Endothelial cell of umbilical vein (primary cell): ENCODE measurements at regions not wholly inside any gene's neighbourhood (a gene's known extent, or its start where the extent isn't known, plus 50 kb on each side); places are given as distances from the start of the nearest gene placed in this dataset.

Experiments
- BruUV-seq: library from RNA; stranded (reverse); fragments of 400-500 nt; replicated peaks from 2 replicates; lab custom pipeline; 2021; lab: Mats Ljungman, UMichigan
- CTCF ChIA-PET: fragments of 300-600, 350-600 bp; sonication (Branson Sonifier 250); formaldehyde crosslinking; loops from one replicate; lab custom pipeline; 2021; ENCODE audit warnings: antibody characterized with exemption, inconsistent platforms; lab: Charles Lee
- POLR2A ChIA-PET: fragments of 300-600, 350-600 bp; sonication (Branson Sonifier 250); formaldehyde crosslinking; loops from one replicate; lab custom pipeline; 2021; ENCODE audit warnings: antibody characterized with exemption, inconsistent platforms; lab: Charles Lee
- DNase-seq: peaks from one replicate; pipeline ENCODE4 v3.0.0-alpha.2; 2011; ENCODE audit warnings: low read depth, low spot score
- FAIRE-seq: peaks from 2 replicates; lab custom pipeline; 2011; peaks lifted over from hg19 to GRCh38; lab: Jason Lieb, UNC
- H2AFZ ChIP-seq: 2 replicates; pipeline ENCODE4 v1.6.0; 2012; ENCODE audit warnings: low read depth, low read length, control low read depth, inconsistent platforms
- H3K27ac ChIP-seq: 2 replicates; pipeline ENCODE4 v1.5.1; 2011; ENCODE audit warnings: low read depth, mild to moderate bottlenecking, control low read depth, low read length, moderate library complexity; ENCODE audit not compliant: insufficient read depth
- H3K27me3 ChIP-seq, 2 experiments: 2 replicates each; pipeline versions ENCODE4 v1.6.0 to v1.6.1; 2011; ENCODE audit warnings: low read length in 2 of 2, mixed read lengths in 1 of 2; ENCODE audit not compliant: control insufficient read depth in 2 of 2, insufficient read depth in 2 of 2
- H3K36me3 ChIP-seq, 2 experiments: 2 replicates in 1 of 2; 3 replicates in 1 of 2; pipeline ENCODE4 v1.5.1; 2011; ENCODE audit warnings: low read length in 2 of 2, mild to moderate bottlenecking in 1 of 2, moderate library complexity in 1 of 2; ENCODE audit not compliant: control insufficient read depth in 2 of 2, insufficient read depth in 2 of 2; ENCODE audit errors: extremely low read depth in 1 of 2
- H3K4me1 ChIP-seq: 3 replicates; pipeline ENCODE4 v1.5.1; 2011; ENCODE audit warnings: mild to moderate bottlenecking, low read length; ENCODE audit not compliant: control insufficient read depth, insufficient read depth; ENCODE audit errors: extremely low read depth
- H3K4me2 ChIP-seq: 2 replicates; pipeline ENCODE4 v1.6.1; 2011; ENCODE audit warnings: low read length, control low read depth, mixed read lengths; ENCODE audit not compliant: insufficient read depth
- H3K4me3 ChIP-seq, 3 experiments: fragments of 200-600 bp in 1 of 3; sonication (generic), shearing (Covaris generic) in 1 of 3; replicated peaks in 1 of 3; 2 replicates each; pipeline ENCODE4 v1.5.1; 2011 to 2016; ENCODE audit warnings: control low read depth in 3 of 3, low read length in 3 of 3, mild to moderate bottlenecking in 2 of 3, inconsistent platforms in 1 of 3, low read depth in 1 of 3, moderate library complexity in 1 of 3; ENCODE audit not compliant: insufficient read depth in 1 of 3
- H3K79me2 ChIP-seq: 2 replicates; pipeline ENCODE4 v1.6.0; 2012; ENCODE audit warnings: low read length, inconsistent platforms; ENCODE audit not compliant: control insufficient read depth, insufficient read depth
- H3K9ac ChIP-seq: replicated peaks from 2 replicates; pipeline ENCODE3; 2011; ENCODE audit warnings: low read length, control low read depth; ENCODE audit not compliant: insufficient read depth; ENCODE audit errors: extremely low read depth
- H3K9me1 ChIP-seq: replicated peaks from 3 replicates; pipeline ENCODE4 v1.6.0; 2011; ENCODE audit warnings: mild to moderate bottlenecking, low read length; ENCODE audit not compliant: control insufficient read depth, insufficient read depth; ENCODE audit errors: extremely low read depth
- H3K9me3 ChIP-seq: replicated peaks from 2 replicates; pipeline ENCODE4 v1.5.1; 2012; ENCODE audit warnings: low read length, inconsistent platforms; ENCODE audit not compliant: control insufficient read depth, insufficient read depth
- H4K20me1 ChIP-seq: replicated peaks from 2 replicates; pipeline ENCODE3; 2011; ENCODE audit warnings: mild to moderate bottlenecking, low read length; ENCODE audit not compliant: control insufficient read depth, insufficient read depth; ENCODE audit errors: extremely low read depth
- CTCF ChIP-seq, 2 donors: IDR thresholded peaks; 1 replicate in 1 of 2; 2 replicates in 1 of 2; pipeline ENCODE4 v1.5.1; 2011; ENCODE audit warnings: low read length in 2 of 2, mild to moderate bottlenecking in 2 of 2, moderate library complexity in 2 of 2, control low read depth in 1 of 2, inconsistent platforms in 1 of 2, low read depth in 1 of 2; ENCODE audit not compliant: insufficient read depth in 1 of 2; ENCODE audit errors: extremely low read depth in 1 of 2
- EZH2 ChIP-seq: IDR thresholded peaks from 2 replicates; pipeline ENCODE4 v1.6.1; 2012; ENCODE audit warnings: borderline replicate concordance, low read depth, mild to moderate bottlenecking, moderate library complexity, low read length, inconsistent platforms; ENCODE audit not compliant: severe bottlenecking
- FOS ChIP-seq: IDR thresholded peaks from 2 replicates; pipeline ENCODE4 v1.6.1; 2011; ENCODE audit warnings: mild to moderate bottlenecking, low read length, moderate library complexity, borderline replicate concordance; ENCODE audit not compliant: insufficient read depth
- GATA2 ChIP-seq: IDR thresholded peaks from 2 replicates; pipeline ENCODE4 v1.7.0; 2011; ENCODE audit warnings: low read depth, mild to moderate bottlenecking, moderate library complexity, mixed read lengths, low read length; ENCODE audit not compliant: insufficient read length, insufficient read depth
- JUN ChIP-seq: IDR thresholded peaks from 2 replicates; pipeline ENCODE4 v1.6.1; 2011; ENCODE audit warnings: borderline replicate concordance, low read depth; ENCODE audit not compliant: insufficient read length, insufficient read depth
- MAX ChIP-seq: IDR thresholded peaks from 2 replicates; pipeline ENCODE4 v1.6.1; 2011; ENCODE audit not compliant: insufficient read depth, insufficient read length
- MYC ChIP-seq: IDR thresholded peaks from one replicate; pipeline ENCODE4 v1.6.1; 2011; ENCODE audit warnings: mild to moderate bottlenecking, low read depth, low read length
- POLR2A ChIP-seq: IDR thresholded peaks from 2 replicates; pipeline ENCODE4 v1.6.1; 2012; ENCODE audit warnings: low read depth, mild to moderate bottlenecking, control low read depth, low read length
- POLR2AphosphoS5 ChIP-seq: IDR thresholded peaks from 2 replicates; pipeline ENCODE4 v1.6.1; 2012; ENCODE audit warnings: low read depth, mild to moderate bottlenecking, control low read depth, low read length, moderate library complexity; ENCODE audit not compliant: insufficient read depth
- dilution Hi-C: fragments of 300-500 bp; cut with MboI; formaldehyde crosslinking; loops from one replicate; pipeline ENCODE4 v1.15.0; 2019; ENCODE audit warnings: low sequenced_read_pairs; ENCODE audit not compliant: extremely low pct_ligation_motif_present
- intact Hi-C: fragments of 100-400 bp; cut with micrococcal nuclease; formaldehyde crosslinking; loops from one replicate; pipeline ENCODE4 v1.10.0; 2022

- H3K27me3 ChIP-seq = no peaks in the 10 kb centered on the region
- no peaks in the 10 kb centered on the region for H3K79me2 ChIP-seq
- H3K4me2 ChIP-seq = no peak overlapping the region
- H3K27ac ChIP-seq = no peak overlapping the region
- BruUV-seq = no TSS peak
- no peak overlapping the region for H3K4me3 ChIP-seq
- H4K20me1 ChIP-seq = no peaks in the 10 kb centered on the region
- FAIRE-seq (no peak), DNase-seq (no peak)
- no peak overlapping the region for H2AFZ ChIP-seq
- no peaks in the 10 kb centered on the region for H3K36me3 ChIP-seq
- no peaks in the 10 kb centered on the region for H3K9me3 ChIP-seq
- POLR2A ChIA-PET = no interaction called here
- TF ChIP-seq CTCF (IDR thresholded peaks at IDR 0.05; ENCODE audit: extremely low read depth in 1 of 2, insufficient read depth in 1 of 2, low read depth in 1 of 2, low read length in 2 of 2) (no peak), GATA2 (no peak), POLR2AphosphoS5 (no peak), MAX (no peak), MYC (no peak), POLR2A (no peak), FOS (no peak), JUN (no peak), EZH2 (no peak)
- no peaks in the 10 kb centered on the region for H3K9me1 ChIP-seq
- intact Hi-C loops = no loop called here
- no peaks in the 10 kb centered on the region for H3K4me1 ChIP-seq
- CTCF ChIA-PET = no interaction called here
- no peak overlapping the region for H3K9ac ChIP-seq
- dilution Hi-C loops = no loop called here
Observed at GRCh38 chr1:25120281-25120680, 112.0 kb downstream of the SYF2 start.
